ENCODE measurements at regions not wholly inside any gene's neighbourhood (a gene's known extent, or its start where the extent isn't known, plus 50 kb on each side); places are given as distances from the start of the nearest gene placed in this dataset.

DNA sequence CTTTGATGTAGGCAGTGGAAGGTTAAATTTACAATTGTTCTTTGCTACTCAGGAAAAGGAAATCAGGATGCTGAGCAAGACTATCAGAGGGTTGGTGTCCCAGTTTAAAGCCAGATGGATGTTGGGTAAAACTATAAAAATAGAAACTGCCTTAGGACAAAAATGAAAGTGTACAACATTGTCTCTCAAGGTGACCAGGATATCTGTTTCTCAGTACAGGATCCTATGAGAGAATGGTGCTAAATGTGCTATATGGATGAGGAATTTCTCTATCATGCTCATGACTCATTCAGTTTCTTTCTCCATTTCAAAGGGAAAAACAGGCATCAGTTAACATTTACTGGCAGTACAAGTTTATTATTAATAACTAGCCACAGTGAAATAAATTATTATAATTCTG, 534.2 kb upstream of the GJE1 start:
- TF ChIP-seq, protein P1, sequence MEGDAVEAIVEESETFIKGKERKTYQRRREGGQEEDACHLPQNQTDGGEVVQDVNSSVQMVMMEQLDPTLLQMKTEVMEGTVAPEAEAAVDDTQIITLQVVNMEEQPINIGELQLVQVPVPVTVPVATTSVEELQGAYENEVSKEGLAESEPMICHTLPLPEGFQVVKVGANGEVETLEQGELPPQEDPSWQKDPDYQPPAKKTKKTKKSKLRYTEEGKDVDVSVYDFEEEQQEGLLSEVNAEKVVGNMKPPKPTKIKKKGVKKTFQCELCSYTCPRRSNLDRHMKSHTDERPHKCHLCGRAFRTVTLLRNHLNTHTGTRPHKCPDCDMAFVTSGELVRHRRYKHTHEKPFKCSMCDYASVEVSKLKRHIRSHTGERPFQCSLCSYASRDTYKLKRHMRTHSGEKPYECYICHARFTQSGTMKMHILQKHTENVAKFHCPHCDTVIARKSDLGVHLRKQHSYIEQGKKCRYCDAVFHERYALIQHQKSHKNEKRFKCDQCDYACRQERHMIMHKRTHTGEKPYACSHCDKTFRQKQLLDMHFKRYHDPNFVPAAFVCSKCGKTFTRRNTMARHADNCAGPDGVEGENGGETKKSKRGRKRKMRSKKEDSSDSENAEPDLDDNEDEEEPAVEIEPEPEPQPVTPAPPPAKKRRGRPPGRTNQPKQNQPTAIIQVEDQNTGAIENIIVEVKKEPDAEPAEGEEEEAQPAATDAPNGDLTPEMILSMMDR (IDR thresholded peaks at IDR 0.05; ENCODE audit: low read length): no peak
- TF ChIP-seq EZH2 (IDR thresholded peaks at IDR 0.05; ENCODE audit: borderline replicate concordance, low read length): no peak
